ENCODE measurements at regions not wholly inside any gene's neighbourhood (a gene's known extent, or its start where the extent isn't known, plus 50 kb on each side); places are given as distances from the start of the nearest gene placed in this dataset.
"Not testable (repeated sequence)": the region's sequence is repeated elsewhere in the genome, so short reads cannot be mapped to it uniquely, and the experiment has no call there.

DNA sequence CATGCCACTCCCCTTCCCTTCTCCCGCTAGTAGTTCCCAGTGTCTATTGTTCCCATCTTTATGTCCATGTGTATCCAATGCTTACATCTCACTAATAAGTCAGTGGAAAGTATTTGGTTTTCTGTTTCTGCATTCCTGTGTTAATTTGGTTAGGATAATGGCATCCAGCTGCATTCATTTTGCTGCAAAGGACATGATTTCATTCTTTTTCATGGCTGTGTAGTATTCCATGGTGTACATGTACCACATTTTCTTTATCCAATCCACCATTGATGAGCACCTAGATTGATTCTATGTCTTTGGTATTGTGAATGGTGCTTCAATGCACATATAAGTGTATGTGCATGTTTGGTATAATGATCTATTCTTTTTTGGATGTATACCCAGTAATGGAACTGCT, 502.5 kb upstream of the MAP2 start:
- TF ChIP-seq POLR2A (IDR thresholded peaks at IDR 0.05): not testable (repeated sequence)
- TF ChIP-seq, protein P1, sequence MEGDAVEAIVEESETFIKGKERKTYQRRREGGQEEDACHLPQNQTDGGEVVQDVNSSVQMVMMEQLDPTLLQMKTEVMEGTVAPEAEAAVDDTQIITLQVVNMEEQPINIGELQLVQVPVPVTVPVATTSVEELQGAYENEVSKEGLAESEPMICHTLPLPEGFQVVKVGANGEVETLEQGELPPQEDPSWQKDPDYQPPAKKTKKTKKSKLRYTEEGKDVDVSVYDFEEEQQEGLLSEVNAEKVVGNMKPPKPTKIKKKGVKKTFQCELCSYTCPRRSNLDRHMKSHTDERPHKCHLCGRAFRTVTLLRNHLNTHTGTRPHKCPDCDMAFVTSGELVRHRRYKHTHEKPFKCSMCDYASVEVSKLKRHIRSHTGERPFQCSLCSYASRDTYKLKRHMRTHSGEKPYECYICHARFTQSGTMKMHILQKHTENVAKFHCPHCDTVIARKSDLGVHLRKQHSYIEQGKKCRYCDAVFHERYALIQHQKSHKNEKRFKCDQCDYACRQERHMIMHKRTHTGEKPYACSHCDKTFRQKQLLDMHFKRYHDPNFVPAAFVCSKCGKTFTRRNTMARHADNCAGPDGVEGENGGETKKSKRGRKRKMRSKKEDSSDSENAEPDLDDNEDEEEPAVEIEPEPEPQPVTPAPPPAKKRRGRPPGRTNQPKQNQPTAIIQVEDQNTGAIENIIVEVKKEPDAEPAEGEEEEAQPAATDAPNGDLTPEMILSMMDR (IDR thresholded peaks at IDR 0.05): not testable (repeated sequence)

Data from esophagus squamous epithelium (tissue), 4 donors.